ENCODE measurements at regions not wholly inside any gene's neighbourhood (a gene's known extent, or its start where the extent isn't known, plus 50 kb on each side); places are given as distances from the start of the nearest gene placed in this dataset.

DNA sequence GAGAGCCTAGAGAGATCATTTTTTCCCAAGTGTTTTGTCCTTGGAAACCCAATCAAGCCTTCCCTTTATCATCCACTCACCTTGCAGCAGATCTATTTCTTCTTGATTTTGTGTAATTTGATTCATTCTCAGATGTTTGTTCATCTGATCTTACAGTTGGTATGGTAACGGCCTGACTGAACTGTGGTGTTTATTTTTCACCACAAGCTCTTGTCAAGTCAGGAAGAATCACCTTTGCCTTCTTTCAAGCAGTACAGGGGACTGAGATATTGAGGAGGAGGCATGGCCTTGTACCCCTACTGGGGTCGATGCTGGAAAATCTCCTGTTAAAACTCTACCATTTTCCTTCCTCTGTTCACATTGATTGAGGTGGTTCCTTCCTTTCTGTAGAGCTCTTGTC lies 361.4 kb upstream of the CFAP20DC start:
- no peaks in the 10 kb centered on the region for H3K9me3 ChIP-seq (ENCODE audit: control insufficient read depth, insufficient read depth, low read length)
- H3K4me3 ChIP-seq (ENCODE audit: low read depth, low read length) = no peak overlapping the region
- no peaks in the 10 kb centered on the region for H3K36me3 ChIP-seq (ENCODE audit: control insufficient read depth, insufficient read depth, low read length)
- H3K9ac ChIP-seq (ENCODE audit: low read depth, low read length) = no peak overlapping the region
- no peaks in the 10 kb centered on the region for H3K4me1 ChIP-seq (ENCODE audit: control insufficient read depth, insufficient read depth, low read length)
- no peaks in the 10 kb centered on the region for H3K27me3 ChIP-seq (ENCODE audit: control insufficient read depth, insufficient read depth, low read length)

DNA sequence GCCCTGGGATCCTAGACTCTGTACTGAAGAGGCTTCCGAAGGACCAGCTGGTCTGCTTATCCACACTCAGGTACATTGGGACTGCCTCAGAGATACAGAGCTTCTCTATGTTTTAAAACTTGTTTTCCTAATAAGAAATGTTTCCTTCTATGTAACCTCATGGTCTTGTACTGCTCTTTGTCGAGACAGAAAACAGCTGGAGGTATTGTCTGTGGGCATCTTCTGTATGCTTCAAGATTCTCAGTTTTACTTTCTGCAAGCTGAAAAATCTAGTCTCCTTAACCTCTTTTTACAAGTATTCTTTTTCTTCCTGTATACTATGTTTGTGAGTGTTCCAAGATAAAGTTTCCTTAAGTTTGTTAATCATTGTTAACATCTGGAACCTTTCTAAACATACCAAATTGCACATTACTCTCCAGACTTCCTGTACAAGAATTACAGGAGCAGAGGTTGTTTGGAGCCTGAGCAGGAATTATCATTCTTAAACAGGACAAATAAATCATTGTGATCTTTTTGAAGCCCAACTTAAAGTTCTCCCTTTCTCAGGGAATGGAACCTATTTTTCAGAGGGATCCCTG lies 358.3 kb upstream of the CFAP20DC start:
- Histone ChIP-seq H3K27me3 (ENCODE audit: control insufficient read depth, insufficient read depth, low read length) (no peaks in the 10 kb centered on the region), H3K4me3 (ENCODE audit: low read depth, low read length) (no peak overlapping the region), H3K36me3 (ENCODE audit: control insufficient read depth, insufficient read depth, low read length) (no peaks in the 10 kb centered on the region), H3K9ac (ENCODE audit: low read depth, low read length) (no peak overlapping the region), H3K9me3 (ENCODE audit: control insufficient read depth, insufficient read depth, low read length) (no peaks in the 10 kb centered on the region), H3K4me1 (ENCODE audit: control insufficient read depth, insufficient read depth, low read length) (peaks cover 3% of the 10 kb centered on the region)

DNA sequence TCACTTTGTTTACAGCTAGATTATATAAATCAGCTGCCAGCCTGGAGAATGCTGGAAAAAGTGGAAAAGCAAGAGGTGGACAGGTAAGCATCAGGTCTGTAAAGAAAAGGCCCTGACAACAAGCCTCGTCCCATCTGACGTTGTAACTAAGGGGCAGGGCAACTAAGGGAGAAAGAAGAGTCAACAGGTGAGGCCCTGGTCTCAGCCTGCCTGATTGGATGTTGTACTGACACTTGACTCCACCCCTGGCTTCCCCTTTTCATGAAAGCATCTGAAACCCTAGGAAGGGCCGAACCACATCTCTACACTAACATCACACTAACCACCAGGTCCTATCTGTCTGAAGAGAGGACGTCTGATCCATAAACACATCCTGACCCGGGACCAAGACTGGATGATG lies 357.6 kb upstream of the CFAP20DC start:
- no peaks in the 10 kb centered on the region for H3K27me3 ChIP-seq (ENCODE audit: control insufficient read depth, insufficient read depth, low read length)
- no peaks in the 10 kb centered on the region for H3K9me3 ChIP-seq (ENCODE audit: control insufficient read depth, insufficient read depth, low read length)
- peaks cover 3% of the 10 kb centered on the region for H3K4me1 ChIP-seq (ENCODE audit: control insufficient read depth, insufficient read depth, low read length)
- H3K36me3 ChIP-seq (ENCODE audit: control insufficient read depth, insufficient read depth, low read length) = no peaks in the 10 kb centered on the region
- no peak overlapping the region for H3K9ac ChIP-seq (ENCODE audit: low read depth, low read length)
- H3K4me3 ChIP-seq (ENCODE audit: low read depth, low read length) = no peak overlapping the region

DNA sequence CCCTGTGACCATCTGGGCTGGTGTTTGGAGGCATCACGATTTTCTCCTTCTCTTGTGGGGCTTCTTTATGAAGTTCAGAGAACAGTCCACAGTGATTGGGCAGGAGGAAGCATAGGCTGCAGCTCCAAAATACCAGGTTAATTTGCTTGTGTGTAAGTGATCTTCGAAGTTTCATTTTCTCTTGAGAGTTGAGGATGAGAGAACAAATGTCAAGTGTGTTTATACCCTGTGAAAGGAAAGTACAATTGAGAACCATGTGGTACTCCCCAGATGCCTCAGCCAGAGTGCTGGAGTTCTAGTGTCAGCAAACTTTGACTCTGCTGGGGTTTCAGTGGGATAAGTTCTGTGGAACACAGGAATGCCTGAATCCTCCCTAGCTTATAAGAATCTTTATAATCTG lies 357.1 kb upstream of the CFAP20DC start:
- no peaks in the 10 kb centered on the region for H3K36me3 ChIP-seq (ENCODE audit: control insufficient read depth, insufficient read depth, low read length)
- H3K9me3 ChIP-seq (ENCODE audit: control insufficient read depth, insufficient read depth, low read length) = no peaks in the 10 kb centered on the region
- peaks cover 3% of the 10 kb centered on the region for H3K4me1 ChIP-seq (ENCODE audit: control insufficient read depth, insufficient read depth, low read length)
- H3K9ac ChIP-seq (ENCODE audit: low read depth, low read length) = no peak overlapping the region
- H3K27me3 ChIP-seq (ENCODE audit: control insufficient read depth, insufficient read depth, low read length) = no peaks in the 10 kb centered on the region
- H3K4me3 ChIP-seq (ENCODE audit: low read depth, low read length) = no peak overlapping the region

DNA sequence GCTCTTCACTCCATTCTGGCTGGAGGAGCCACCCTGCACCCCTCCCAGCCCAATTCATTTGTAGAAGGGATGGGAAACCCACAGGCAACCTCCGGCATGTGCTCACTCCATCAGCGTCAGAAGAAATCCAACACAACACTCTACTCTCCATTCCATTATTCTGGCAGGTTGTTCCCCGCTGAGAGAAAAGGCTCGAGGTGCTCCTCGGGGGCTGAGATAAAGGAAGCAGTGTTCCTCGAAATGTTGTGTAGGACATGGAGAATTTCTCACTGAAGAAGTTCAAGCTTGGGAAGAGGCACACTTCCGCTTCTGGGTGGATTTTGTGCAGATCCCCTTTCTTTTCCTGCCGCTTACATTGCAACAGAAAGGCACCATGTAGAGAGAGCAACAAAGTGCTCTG lies 355.0 kb upstream of the CFAP20DC start:
- Histone ChIP-seq H3K36me3 (ENCODE audit: control insufficient read depth, insufficient read depth, low read length) (no peaks in the 10 kb centered on the region), H3K4me1 (ENCODE audit: control insufficient read depth, insufficient read depth, low read length) (peaks cover 3% of the 10 kb centered on the region), H3K27me3 (ENCODE audit: control insufficient read depth, insufficient read depth, low read length) (no peaks in the 10 kb centered on the region), H3K9ac (ENCODE audit: low read depth, low read length) (no peak overlapping the region), H3K9me3 (ENCODE audit: control insufficient read depth, insufficient read depth, low read length) (no peaks in the 10 kb centered on the region), H3K4me3 (ENCODE audit: low read depth, low read length) (no peak overlapping the region)

DNA sequence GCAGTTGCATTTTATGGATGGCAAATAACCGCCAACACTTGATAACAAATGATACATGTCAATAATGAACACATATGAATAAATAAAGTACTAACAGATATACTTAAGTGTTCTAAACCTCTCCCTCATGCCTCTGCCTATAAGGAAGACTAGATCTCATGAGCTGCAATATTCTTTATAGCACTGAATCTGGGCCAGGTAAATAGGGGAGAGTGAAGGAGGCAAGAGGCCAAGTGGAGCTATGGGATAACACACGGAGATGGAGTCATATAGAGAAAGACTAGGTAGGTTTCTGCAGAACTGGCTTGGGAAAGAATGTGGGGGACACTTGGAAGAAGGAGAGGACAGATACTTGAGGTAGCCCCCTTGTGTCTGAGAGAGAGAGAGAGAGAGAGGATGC lies 354.2 kb upstream of the CFAP20DC start:
- H3K36me3 ChIP-seq (ENCODE audit: control insufficient read depth, insufficient read depth, low read length) = no peaks in the 10 kb centered on the region
- peaks cover 3% of the 10 kb centered on the region for H3K4me1 ChIP-seq (ENCODE audit: control insufficient read depth, insufficient read depth, low read length)
- no peak overlapping the region for H3K9ac ChIP-seq (ENCODE audit: low read depth, low read length)
- no peak overlapping the region for H3K4me3 ChIP-seq (ENCODE audit: low read depth, low read length)
- H3K9me3 ChIP-seq (ENCODE audit: control insufficient read depth, insufficient read depth, low read length) = no peaks in the 10 kb centered on the region
- H3K27me3 ChIP-seq (ENCODE audit: control insufficient read depth, insufficient read depth, low read length) = no peaks in the 10 kb centered on the region

DNA sequence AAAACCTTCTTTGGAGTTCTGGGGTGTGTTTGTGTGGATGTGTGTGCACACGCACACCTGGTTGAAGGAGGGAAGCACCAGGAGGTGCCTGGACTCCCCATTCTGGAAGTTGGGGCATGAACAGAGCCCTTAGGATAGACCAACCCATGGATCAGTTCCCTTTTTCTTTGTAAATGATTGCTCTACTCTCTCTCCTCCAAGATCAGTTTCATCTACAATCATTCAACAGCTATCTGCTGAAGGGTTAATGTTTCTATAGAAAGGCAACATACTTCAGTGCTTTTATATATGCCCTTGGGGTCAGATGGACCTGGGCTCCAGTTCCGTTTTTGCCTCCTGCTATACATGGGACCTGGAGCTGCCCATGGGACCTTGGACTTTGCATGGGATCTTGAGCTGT lies 352.1 kb upstream of the CFAP20DC start:
- H3K4me3 ChIP-seq (ENCODE audit: low read depth, low read length) = no peak overlapping the region
- no peak overlapping the region for H3K9ac ChIP-seq (ENCODE audit: low read depth, low read length)
- no peaks in the 10 kb centered on the region for H3K9me3 ChIP-seq (ENCODE audit: control insufficient read depth, insufficient read depth, low read length)
- H3K36me3 ChIP-seq (ENCODE audit: control insufficient read depth, insufficient read depth, low read length) = no peaks in the 10 kb centered on the region
- peaks cover 3% of the 10 kb centered on the region for H3K4me1 ChIP-seq (ENCODE audit: control insufficient read depth, insufficient read depth, low read length)
- H3K27me3 ChIP-seq (ENCODE audit: control insufficient read depth, insufficient read depth, low read length) = no peaks in the 10 kb centered on the region

DNA sequence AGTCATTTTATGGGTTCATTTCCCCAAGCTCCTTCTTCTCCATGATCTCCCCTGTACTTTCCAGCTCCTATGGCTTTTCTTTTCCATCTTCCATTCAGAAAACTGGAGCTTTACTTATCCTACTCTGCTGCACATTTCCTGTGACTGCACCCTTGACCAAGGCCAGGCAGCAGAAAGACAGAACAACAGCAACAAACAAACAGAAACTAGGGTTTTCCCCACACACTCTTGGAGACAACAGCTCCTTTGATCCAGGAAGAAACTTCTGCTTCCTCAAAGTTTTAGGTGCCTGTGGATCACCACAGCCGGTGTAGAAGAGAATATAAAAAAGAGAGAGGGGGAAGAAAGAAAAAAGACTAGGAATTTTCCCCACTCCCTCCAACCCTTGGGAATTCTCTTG lies 342.3 kb upstream of the CFAP20DC start:
- Histone ChIP-seq H3K9me3 (ENCODE audit: control insufficient read depth, insufficient read depth, low read length) (no peaks in the 10 kb centered on the region), H3K4me3 (ENCODE audit: low read depth, low read length) (no peak overlapping the region), H3K9ac (ENCODE audit: low read depth, low read length) (no peak overlapping the region), H3K36me3 (ENCODE audit: control insufficient read depth, insufficient read depth, low read length) (no peaks in the 10 kb centered on the region), H3K4me1 (ENCODE audit: control insufficient read depth, insufficient read depth, low read length) (no peaks in the 10 kb centered on the region), H3K27me3 (ENCODE audit: control insufficient read depth, insufficient read depth, low read length) (no peaks in the 10 kb centered on the region)

DNA sequence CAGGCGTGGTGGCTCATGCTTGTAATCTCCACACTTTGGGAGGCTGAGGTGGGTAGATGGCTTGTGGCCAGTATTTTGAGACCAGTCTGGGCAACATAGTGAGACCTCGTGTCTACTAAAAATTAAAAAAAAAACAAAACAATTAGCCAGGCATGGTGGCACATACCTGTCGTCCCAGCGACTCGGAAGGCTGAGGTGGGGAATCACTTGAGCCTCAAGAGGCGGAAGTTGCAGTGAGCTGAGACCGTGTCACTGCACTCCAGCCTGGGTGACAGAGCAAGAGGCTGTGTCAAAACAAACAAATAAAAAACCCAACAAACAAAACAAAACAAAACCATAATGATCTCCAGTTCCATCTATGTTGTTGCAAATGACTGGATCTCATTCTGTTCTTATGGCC lies 341.3 kb upstream of the CFAP20DC start:
- Histone ChIP-seq H3K9me3 (ENCODE audit: control insufficient read depth, insufficient read depth, low read length) (no peaks in the 10 kb centered on the region), H3K4me3 (ENCODE audit: low read depth, low read length) (no peak overlapping the region), H3K36me3 (ENCODE audit: control insufficient read depth, insufficient read depth, low read length) (no peaks in the 10 kb centered on the region), H3K27me3 (ENCODE audit: control insufficient read depth, insufficient read depth, low read length) (no peaks in the 10 kb centered on the region), H3K4me1 (ENCODE audit: control insufficient read depth, insufficient read depth, low read length) (no peaks in the 10 kb centered on the region), H3K9ac (ENCODE audit: low read depth, low read length) (no peak overlapping the region)

DNA sequence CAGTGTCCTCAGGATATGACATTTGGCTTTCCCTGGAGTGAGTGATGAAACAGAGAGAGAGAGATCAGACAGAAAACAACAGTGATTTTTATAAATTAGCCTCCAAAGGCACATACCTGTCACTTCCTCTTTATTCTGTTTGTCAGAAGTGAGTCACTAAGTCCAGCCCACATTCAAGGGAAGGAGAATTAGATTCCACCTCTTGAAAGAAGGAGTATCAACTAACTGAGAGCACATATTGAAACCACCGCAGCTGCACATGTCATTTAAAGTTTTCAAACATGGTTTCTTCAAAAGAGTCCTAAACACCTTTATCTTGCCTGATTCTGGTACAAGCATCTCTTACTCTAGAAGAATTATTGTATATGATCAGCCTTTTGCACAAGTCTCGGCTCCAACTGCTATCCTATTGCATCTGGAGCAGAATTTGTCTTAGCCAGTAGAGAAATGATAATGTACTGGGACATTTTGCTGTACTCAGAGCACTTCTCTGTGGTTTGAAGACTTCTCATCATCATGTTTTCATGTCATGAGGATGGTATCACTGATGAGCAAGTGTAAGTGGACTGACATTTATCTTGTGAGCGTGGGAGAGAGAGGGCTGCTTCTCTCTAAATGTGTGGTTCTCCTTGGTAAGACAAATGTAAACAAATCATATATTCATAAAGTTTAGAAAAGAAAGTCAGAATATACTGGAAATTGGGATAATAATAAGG lies 338.9 kb upstream of the CFAP20DC start:
- Histone ChIP-seq H3K4me1 (ENCODE audit: control insufficient read depth, insufficient read depth, low read length) (no peaks in the 10 kb centered on the region), H3K9ac (ENCODE audit: low read depth, low read length) (no peak overlapping the region)

DNA sequence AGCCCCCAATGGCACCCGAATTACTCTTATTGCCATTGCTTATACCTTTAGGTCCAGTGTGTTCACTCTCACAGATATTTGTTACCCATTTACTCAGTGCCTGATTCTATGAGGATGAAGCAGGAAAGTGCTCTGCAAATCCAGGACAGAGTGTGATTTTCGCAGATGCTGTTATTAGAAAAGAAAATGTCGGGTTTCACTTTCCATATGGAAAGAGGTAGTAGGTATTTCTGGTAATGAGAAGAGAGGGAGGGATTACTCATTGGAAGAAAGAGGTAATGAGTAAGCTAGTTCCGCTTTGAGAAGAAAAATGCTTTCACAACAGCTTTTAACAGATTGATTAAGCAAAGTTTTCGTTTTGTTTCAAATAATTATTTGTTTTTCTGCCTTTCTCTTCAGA lies 336.3 kb upstream of the CFAP20DC start:
- no peak overlapping the region for H3K9ac ChIP-seq (ENCODE audit: low read depth, low read length)
- no peaks in the 10 kb centered on the region for H3K27me3 ChIP-seq (ENCODE audit: control insufficient read depth, insufficient read depth, low read length)
- H3K36me3 ChIP-seq (ENCODE audit: control insufficient read depth, insufficient read depth, low read length) = no peaks in the 10 kb centered on the region
- no peaks in the 10 kb centered on the region for H3K9me3 ChIP-seq (ENCODE audit: control insufficient read depth, insufficient read depth, low read length)
- H3K4me1 ChIP-seq (ENCODE audit: control insufficient read depth, insufficient read depth, low read length) = no peaks in the 10 kb centered on the region
- H3K4me3 ChIP-seq (ENCODE audit: low read depth, low read length) = no peak overlapping the region

More for the DNA sequence above, 338.9 kb upstream of the CFAP20DC start:
- Histone ChIP-seq H3K36me3 (ENCODE audit: control insufficient read depth, insufficient read depth, low read length) (no peaks in the 10 kb centered on the region), H3K4me3 (ENCODE audit: low read depth, low read length) (no peak overlapping the region), H3K9me3 (ENCODE audit: control insufficient read depth, insufficient read depth, low read length) (no peaks in the 10 kb centered on the region), H3K27me3 (ENCODE audit: control insufficient read depth, insufficient read depth, low read length) (no peaks in the 10 kb centered on the region)

DNA sequence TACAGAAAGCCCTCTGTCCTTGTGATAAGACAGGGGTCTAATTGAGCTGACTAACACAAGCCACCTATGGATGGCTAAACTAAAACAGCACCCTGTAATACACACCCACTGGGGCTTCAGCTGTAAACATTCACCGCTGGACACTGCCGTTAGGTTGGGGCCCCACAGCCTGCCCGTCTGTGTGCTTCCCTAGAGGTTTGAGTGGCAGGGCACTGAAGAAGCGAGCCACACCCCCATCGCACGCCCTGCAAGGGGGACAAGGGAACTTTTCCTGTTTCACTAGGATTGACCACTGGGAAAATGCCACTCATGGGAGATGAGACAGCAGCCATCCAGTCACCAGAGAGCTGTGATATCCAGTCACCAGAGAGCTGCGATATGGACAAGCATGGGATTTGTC lies 335.7 kb upstream of the CFAP20DC start:
- no peaks in the 10 kb centered on the region for H3K9me3 ChIP-seq (ENCODE audit: control insufficient read depth, insufficient read depth, low read length)
- no peaks in the 10 kb centered on the region for H3K27me3 ChIP-seq (ENCODE audit: control insufficient read depth, insufficient read depth, low read length)
- H3K4me1 ChIP-seq (ENCODE audit: control insufficient read depth, insufficient read depth, low read length) = no peaks in the 10 kb centered on the region
- H3K36me3 ChIP-seq (ENCODE audit: control insufficient read depth, insufficient read depth, low read length) = no peaks in the 10 kb centered on the region
- no peak overlapping the region for H3K9ac ChIP-seq (ENCODE audit: low read depth, low read length)
- no peak overlapping the region for H3K4me3 ChIP-seq (ENCODE audit: low read depth, low read length)

All from iPS-15b (cell line).